ENCODE measurements at regions not wholly inside any gene's neighbourhood (a gene's known extent, or its start where the extent isn't known, plus 50 kb on each side); places are given as distances from the start of the nearest gene placed in this dataset.

- TF ChIP-seq RAD21 (IDR thresholded peaks at IDR 0.05; ENCODE audit: low read depth) (no peak), EP300 (IDR thresholded peaks at IDR 0.05; ENCODE audit: borderline replicate concordance) (no peak), USF1 (IDR thresholded peaks at IDR 0.05) (no peak), CREB1 (IDR thresholded peaks at IDR 0.05; ENCODE audit: low read depth) (no peak), REST (IDR thresholded peaks at IDR 0.05; ENCODE audit: low read depth) (no peak), TAF1 (IDR thresholded peaks at IDR 0.05; ENCODE audit: low read depth) (no peak), NFIC (IDR thresholded peaks at IDR 0.05) (no peak), MAX (IDR thresholded peaks at IDR 0.05) (no peak), ZBTB7A (IDR thresholded peaks at IDR 0.05; ENCODE audit: low read depth) (no peak), YY1 (IDR thresholded peaks at IDR 0.05; ENCODE audit: low read depth) (no peak), TEAD4 (IDR thresholded peaks at IDR 0.05) (no peak)
Observed at GRCh38 chr3:140769951-140770350, 92.1 kb downstream of the TRIM42 start.

- TF ChIP-seq NFIC (IDR thresholded peaks at IDR 0.05) (no peak), ZBTB7A (IDR thresholded peaks at IDR 0.05; ENCODE audit: low read depth) (no peak), FOXM1 (IDR thresholded peaks at IDR 0.05; ENCODE audit: borderline replicate concordance, low read depth) (no peak), CREB1 (IDR thresholded peaks at IDR 0.05; ENCODE audit: low read depth) (no peak), RAD21 (IDR thresholded peaks at IDR 0.05; ENCODE audit: low read depth) (no peak), MAX (IDR thresholded peaks at IDR 0.05) (no peak), TAF1 (IDR thresholded peaks at IDR 0.05; ENCODE audit: low read depth) (no peak), CEBPB (IDR thresholded peaks at IDR 0.05) (no peak), USF1 (IDR thresholded peaks at IDR 0.05) (no peak), YY1 (IDR thresholded peaks at IDR 0.05; ENCODE audit: low read depth) (no peak), REST (IDR thresholded peaks at IDR 0.05; ENCODE audit: low read depth) (no peak), TEAD4 (IDR thresholded peaks at IDR 0.05) (no peak), TCF12 (IDR thresholded peaks at IDR 0.05; ENCODE audit: low read depth) (no peak), EP300 (IDR thresholded peaks at IDR 0.05; ENCODE audit: borderline replicate concordance) (no peak), EGR1 (IDR thresholded peaks at IDR 0.05) (no peak)
Observed at GRCh38 chr3:140770977-140771667, 93.3 kb downstream of the TRIM42 start.

- no peak for TF ChIP-seq MAX (IDR thresholded peaks at IDR 0.05)
- no peak for TF ChIP-seq EP300 (IDR thresholded peaks at IDR 0.05; ENCODE audit: borderline replicate concordance)
- TF ChIP-seq REST (IDR thresholded peaks at IDR 0.05; ENCODE audit: low read depth): no peak
- no peak for TF ChIP-seq TAF1 (IDR thresholded peaks at IDR 0.05; ENCODE audit: low read depth)
- no peak for TF ChIP-seq USF1 (IDR thresholded peaks at IDR 0.05)
- no peak for TF ChIP-seq CEBPB (IDR thresholded peaks at IDR 0.05)
- TF ChIP-seq FOXM1 (IDR thresholded peaks at IDR 0.05; ENCODE audit: borderline replicate concordance, low read depth): no peak
- no peak for TF ChIP-seq TCF12 (IDR thresholded peaks at IDR 0.05; ENCODE audit: low read depth)
- TF ChIP-seq YY1 (IDR thresholded peaks at IDR 0.05; ENCODE audit: low read depth): no peak
- TF ChIP-seq TEAD4 (IDR thresholded peaks at IDR 0.05): no peak
- TF ChIP-seq EGR1 (IDR thresholded peaks at IDR 0.05): no peak
- no peak for TF ChIP-seq CREB1 (IDR thresholded peaks at IDR 0.05; ENCODE audit: low read depth)
- TF ChIP-seq RAD21 (IDR thresholded peaks at IDR 0.05; ENCODE audit: low read depth): no peak
- no peak for TF ChIP-seq NFIC (IDR thresholded peaks at IDR 0.05)
- TF ChIP-seq ZBTB7A (IDR thresholded peaks at IDR 0.05; ENCODE audit: low read depth): no peak
Observed at GRCh38 chr3:140777631-140778233, 99.9 kb downstream of the TRIM42 start.

Data from Ishikawa (cell line).